Neutrophil (primary cell): ENCODE measurements at regions not wholly inside any gene's neighbourhood (a gene's known extent, or its start where the extent isn't known, plus 50 kb on each side); places are given as distances from the start of the nearest gene placed in this dataset.

Source experiments
- H3K27ac ChIP-seq: fragments of 200-600 bp; sonication (generic); 2 replicates; pipeline ENCODE4 v1.5.1; 2016; ENCODE audit warnings: mild to moderate bottlenecking, moderate library complexity
- H3K27me3 ChIP-seq: fragments of 200-600 bp; sonication (generic); 2 replicates; pipeline ENCODE4 v1.6.0; 2016; ENCODE audit warnings: mild to moderate bottlenecking
- H3K36me3 ChIP-seq: fragments of 200-600 bp; sonication (generic); 2 replicates; pipeline ENCODE4 v1.5.1; 2017
- H3K4me1 ChIP-seq, 2 experiments: fragments of 200-600 bp in 1 of 2; sonication (generic) in 1 of 2; 1 replicate in 1 of 2; 2 replicates in 1 of 2; pipeline versions ENCODE4 v1.5.1 to v1.6.1; 2013 to 2016; ENCODE audit warnings: low read depth in 1 of 2, low read length in 1 of 2, mild to moderate bottlenecking in 1 of 2, moderate library complexity in 1 of 2; ENCODE audit not compliant: control insufficient read depth in 1 of 2, insufficient read depth in 1 of 2
- H3K4me3 ChIP-seq, 2 experiments: fragments of 200-600 bp in 1 of 2; sonication (generic) in 1 of 2; 1 replicate in 1 of 2; 2 replicates in 1 of 2; pipeline ENCODE4 v1.5.1; 2013 to 2016; ENCODE audit warnings: low read depth in 1 of 2, low read length in 1 of 2, mild to moderate bottlenecking in 1 of 2, moderate library complexity in 1 of 2
- H3K9me3 ChIP-seq: fragments of 200-600 bp; sonication (generic); 2 replicates; pipeline ENCODE4 v1.5.1; 2016
- TF ChIP-seq, protein P1 (sequence below): fragments of 200-600 bp; sonication (generic); IDR thresholded peaks from 2 replicates; pipeline ENCODE4 v1.5.1; 2016; ENCODE audit warnings: antibody characterized with exemption

DNA sequence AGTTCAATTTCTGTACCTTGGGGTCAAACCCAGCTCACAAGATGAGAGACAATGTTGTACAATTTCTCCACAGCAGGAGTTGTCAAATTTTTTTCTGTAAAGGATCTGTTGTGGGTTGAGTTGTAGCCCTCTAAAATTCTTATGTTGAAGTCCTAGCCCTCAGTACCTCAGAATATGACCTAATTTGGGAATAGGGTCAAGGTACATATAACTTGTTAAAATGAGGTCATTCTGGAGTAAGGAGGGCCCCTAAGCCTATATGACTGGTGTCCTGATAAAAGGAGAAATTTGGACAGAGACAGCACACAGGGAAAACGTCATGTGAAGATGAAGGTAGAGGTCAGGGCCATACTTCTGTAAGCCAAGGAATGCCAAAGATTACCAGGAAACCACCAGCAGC is 264.9 kb downstream of the TTC8 start:
- TF ChIP-seq, protein P1, sequence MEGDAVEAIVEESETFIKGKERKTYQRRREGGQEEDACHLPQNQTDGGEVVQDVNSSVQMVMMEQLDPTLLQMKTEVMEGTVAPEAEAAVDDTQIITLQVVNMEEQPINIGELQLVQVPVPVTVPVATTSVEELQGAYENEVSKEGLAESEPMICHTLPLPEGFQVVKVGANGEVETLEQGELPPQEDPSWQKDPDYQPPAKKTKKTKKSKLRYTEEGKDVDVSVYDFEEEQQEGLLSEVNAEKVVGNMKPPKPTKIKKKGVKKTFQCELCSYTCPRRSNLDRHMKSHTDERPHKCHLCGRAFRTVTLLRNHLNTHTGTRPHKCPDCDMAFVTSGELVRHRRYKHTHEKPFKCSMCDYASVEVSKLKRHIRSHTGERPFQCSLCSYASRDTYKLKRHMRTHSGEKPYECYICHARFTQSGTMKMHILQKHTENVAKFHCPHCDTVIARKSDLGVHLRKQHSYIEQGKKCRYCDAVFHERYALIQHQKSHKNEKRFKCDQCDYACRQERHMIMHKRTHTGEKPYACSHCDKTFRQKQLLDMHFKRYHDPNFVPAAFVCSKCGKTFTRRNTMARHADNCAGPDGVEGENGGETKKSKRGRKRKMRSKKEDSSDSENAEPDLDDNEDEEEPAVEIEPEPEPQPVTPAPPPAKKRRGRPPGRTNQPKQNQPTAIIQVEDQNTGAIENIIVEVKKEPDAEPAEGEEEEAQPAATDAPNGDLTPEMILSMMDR, result no peak
- no peaks in the 10 kb centered on the region for H3K9me3 ChIP-seq
- H3K27me3 ChIP-seq, result no peaks in the 10 kb centered on the region
- no peak overlapping the region for H3K4me3 ChIP-seq
- H3K27ac ChIP-seq, result no peak overlapping the region
- no peaks in the 10 kb centered on the region for H3K36me3 ChIP-seq
- no peaks in the 10 kb centered on the region for H3K4me1 ChIP-seq

DNA sequence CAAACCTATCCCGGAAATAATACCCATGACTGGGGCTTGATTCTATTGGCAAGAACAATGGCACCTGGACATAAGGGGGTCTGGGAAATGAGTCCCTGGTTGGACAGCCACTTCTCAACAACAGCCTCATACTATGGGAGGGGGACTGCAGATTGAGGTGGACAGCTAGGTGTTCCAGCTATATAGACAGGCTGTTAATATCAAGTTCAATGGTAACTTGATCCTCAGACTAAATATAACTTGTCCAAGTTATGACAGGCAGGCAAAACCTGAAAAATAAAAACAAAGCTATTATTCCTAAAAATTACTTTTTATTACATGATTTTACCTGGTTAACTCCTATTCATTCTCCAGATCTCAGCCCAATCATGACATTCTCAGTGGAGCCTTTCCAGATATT is 267.3 kb downstream of the TTC8 start:
- Histone ChIP-seq H3K9me3 (no peaks in the 10 kb centered on the region), H3K27ac (no peak overlapping the region), H3K36me3 (no peaks in the 10 kb centered on the region), H3K27me3 (no peaks in the 10 kb centered on the region), H3K4me3 (no peak overlapping the region), H3K4me1 (no peaks in the 10 kb centered on the region)
- TF ChIP-seq, protein P1, result no peak

DNA sequence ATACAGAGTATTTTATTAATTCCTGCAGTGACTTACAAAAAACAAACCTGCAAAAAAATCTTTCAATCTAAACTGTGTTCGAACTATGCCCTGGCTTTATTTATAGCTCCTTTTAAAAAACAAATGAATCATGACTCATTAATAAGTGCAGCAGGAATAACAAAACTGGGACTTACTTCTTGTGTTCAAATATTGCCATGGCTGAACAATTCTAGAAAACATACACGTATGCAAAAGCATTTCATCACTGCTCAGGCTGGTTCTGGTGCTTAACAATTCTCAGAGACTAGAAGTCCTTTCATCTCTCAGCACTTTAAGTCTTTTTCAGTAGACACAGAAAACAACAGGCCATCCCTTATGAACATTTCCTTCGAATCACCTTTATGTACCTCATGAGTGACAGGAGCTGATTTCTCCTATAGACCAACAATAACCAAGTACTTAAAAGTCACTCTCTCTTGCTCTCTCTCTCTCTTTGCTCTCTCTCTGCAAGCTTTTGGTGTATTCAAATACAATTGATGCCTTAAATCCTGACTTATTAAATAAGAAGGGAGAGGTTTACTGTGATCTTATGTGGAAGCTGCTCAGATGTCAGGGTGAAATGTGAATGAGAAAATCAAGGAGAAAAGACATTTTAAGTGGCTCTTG is 268.8 kb downstream of the TTC8 start:
- H3K9me3 ChIP-seq, result no peaks in the 10 kb centered on the region
- H3K4me1 ChIP-seq, result no peaks in the 10 kb centered on the region
- TF ChIP-seq, protein P1, result no peak
- no peak overlapping the region for H3K4me3 ChIP-seq
- no peak overlapping the region for H3K27ac ChIP-seq
- H3K27me3 ChIP-seq, result no peaks in the 10 kb centered on the region
- no peaks in the 10 kb centered on the region for H3K36me3 ChIP-seq

DNA sequence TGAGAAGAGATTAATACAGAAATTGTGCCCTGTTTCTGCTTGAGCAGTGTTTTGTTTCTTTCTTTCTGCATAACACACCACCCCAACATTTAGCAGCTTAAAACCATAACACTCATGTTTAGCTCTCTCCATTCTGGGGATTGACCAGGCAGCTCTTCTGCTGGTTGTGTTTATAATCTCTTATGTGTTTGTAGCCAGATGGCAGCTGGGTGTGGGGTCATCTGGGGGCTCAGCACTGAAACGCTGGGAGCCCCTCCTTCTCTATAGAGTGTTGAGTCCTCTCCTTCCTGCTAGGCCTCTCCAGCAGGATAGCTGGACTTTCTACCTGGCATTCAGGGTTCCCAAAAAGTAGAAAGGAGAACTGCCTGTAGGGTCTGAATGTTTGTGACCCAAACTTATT is 270.6 kb downstream of the TTC8 start:
- no peaks in the 10 kb centered on the region for H3K9me3 ChIP-seq
- no peak overlapping the region for H3K27ac ChIP-seq
- no peaks in the 10 kb centered on the region for H3K36me3 ChIP-seq
- no peaks in the 10 kb centered on the region for H3K27me3 ChIP-seq
- no peaks in the 10 kb centered on the region for H3K4me1 ChIP-seq
- TF ChIP-seq, protein P1, result no peak
- H3K4me3 ChIP-seq, result no peak overlapping the region

DNA sequence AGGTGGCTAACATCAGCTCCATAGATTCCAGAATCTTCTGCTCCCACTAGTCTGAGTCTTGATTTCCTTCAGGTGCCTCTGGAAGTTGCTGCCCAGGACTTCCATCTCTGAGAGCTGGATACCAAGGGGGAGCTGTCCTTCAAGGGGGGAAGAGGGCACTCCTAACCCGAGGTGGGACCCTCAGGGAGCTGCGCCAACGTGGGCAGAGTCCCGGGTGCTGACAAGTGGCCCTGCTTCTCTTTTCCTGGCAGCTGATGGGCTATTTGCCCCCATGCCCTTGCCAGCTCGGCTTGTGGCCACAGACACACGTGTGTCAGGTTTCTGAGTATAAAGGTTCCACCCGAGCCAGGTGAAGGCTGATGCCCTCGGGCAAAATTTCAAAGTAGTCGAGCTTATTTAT is 272.5 kb downstream of the TTC8 start:
- TF ChIP-seq, protein P1, result no peak
- Histone ChIP-seq H3K27ac (no peak overlapping the region), H3K4me3 (no peak overlapping the region)

More for the DNA sequence above, 272.5 kb downstream of the TTC8 start:
- Histone ChIP-seq H3K36me3 (no peaks in the 10 kb centered on the region), H3K9me3 (no peaks in the 10 kb centered on the region), H3K27me3 (no peaks in the 10 kb centered on the region), H3K4me1 (no peaks in the 10 kb centered on the region)
